GM19239 (cell line): ENCODE measurements at regions not wholly inside any gene's neighbourhood (a gene's known extent, or its start where the extent isn't known, plus 50 kb on each side); places are given as distances from the start of the nearest gene placed in this dataset.
"Not testable (repeated sequence)": the region's sequence is repeated elsewhere in the genome, so short reads cannot be mapped to it uniquely, and the experiment has no call there.

Experiments
- DNase-seq: peaks from one replicate; pipeline ENCODE4 v3.0.0; 2011; ENCODE audit warnings: low spot score; ENCODE audit not compliant: insufficient read length
- FAIRE-seq: peaks from 2 replicates; lab custom pipeline; 2011; peaks lifted over from hg19 to GRCh38; lab: Jason Lieb, UNC

- FAIRE-seq (no peak), DNase-seq (no peak)
Observed at GRCh38 chr3:86382556-86382955, 608.4 kb downstream of the VGLL3 start.

- DNase-seq: no peak
- FAIRE-seq: no peak
Observed at GRCh38 chr3:86381247-86381646, 609.7 kb downstream of the VGLL3 start.

GRCh38 chr3:86379280-86379679 is 611.7 kb downstream of the VGLL3 start:
- FAIRE-seq: no peak
- DNase-seq: no peak

GRCh38 chr3:86378829-86379228 is 612.1 kb downstream of the VGLL3 start:
- DNase-seq: no peak
- no peak for FAIRE-seq

- FAIRE-seq, DNase-seq: not testable (repeated sequence)
Observed at GRCh38 chr3:86335566-86335965, 655.4 kb downstream of the VGLL3 start.

- no peak for DNase-seq
- FAIRE-seq: no peak
Observed at GRCh38 chr3:86333636-86334035, 657.3 kb downstream of the VGLL3 start.

GRCh38 chr3:86303935-86304334 is 687.0 kb downstream of the VGLL3 start:
- DNase-seq (no peak), FAIRE-seq (no peak)

GRCh38 chr3:86282106-86282787 is 708.7 kb downstream of the VGLL3 start:
- DNase-seq (no peak), FAIRE-seq (no peak)

GRCh38 chr3:86269364-86270155 is 721.4 kb downstream of the VGLL3 start:
- DNase-seq (no peak), FAIRE-seq (no peak)

GRCh38 chr3:86257955-86258641 is 732.9 kb downstream of the VGLL3 start:
- FAIRE-seq: no peak
- no peak for DNase-seq

- DNase-seq (no peak), FAIRE-seq (no peak)
Observed at GRCh38 chr3:86254480-86254879, 736.5 kb downstream of the VGLL3 start.

GRCh38 chr3:86251781-86252180 is 739.2 kb downstream of the VGLL3 start:
- no peak for DNase-seq
- FAIRE-seq: no peak

GRCh38 chr3:86249833-86250232 is 741.1 kb downstream of the VGLL3 start:
- FAIRE-seq: no peak
- DNase-seq: no peak

- FAIRE-seq: no peak
- DNase-seq: no peak
Observed at GRCh38 chr3:86245360-86245759, 745.6 kb downstream of the VGLL3 start.

GRCh38 chr3:86244905-86245304 is 746.0 kb downstream of the VGLL3 start:
- DNase-seq (no peak), FAIRE-seq (no peak)

- no peak for DNase-seq
- FAIRE-seq: no peak
Observed at GRCh38 chr3:86239946-86240345, 751.0 kb downstream of the VGLL3 start.

- DNase-seq: no peak
- FAIRE-seq: no peak
Observed at GRCh38 chr3:86234506-86235254, 756.3 kb downstream of the VGLL3 start.

- DNase-seq (no peak), FAIRE-seq (no peak)
Observed at GRCh38 chr3:86230762-86231161, 760.2 kb downstream of the VGLL3 start.

- FAIRE-seq (no peak), DNase-seq (no peak)
Observed at GRCh38 chr3:86229775-86230094, 761.2 kb downstream of the VGLL3 start.

GRCh38 chr3:86229086-86229774 is 761.7 kb downstream of the VGLL3 start:
- FAIRE-seq: no peak
- DNase-seq: no peak
